GM12878 (cell line): ENCODE measurements at regions not wholly inside any gene's neighbourhood (a gene's known extent, or its start where the extent isn't known, plus 50 kb on each side); places are given as distances from the start of the nearest gene placed in this dataset.

Experiments
- ATAC-seq: fragments of 200-7000 bp; cut with Tn5 transposase; 3 replicates; pipeline ENCODE4 v1.9.1; 2020; ENCODE audit warnings: mild to moderate bottlenecking, moderate library complexity
- BruUV-seq: library from RNA; stranded (reverse); fragments of 400-500 nt; replicated peaks from 2 replicates; lab custom pipeline; 2021; lab: Mats Ljungman, UMichigan
- CTCF ChIA-PET: fragments of 300-600 bp; sonication (Branson Sonifier 250); formaldehyde crosslinking; extraction: SDS; loops from one replicate; lab custom pipeline; 2021; ENCODE audit warnings: inconsistent platforms; lab: Yijun Ruan, JAX
- POLR2A ChIA-PET: fragments of 350-600 bp; formaldehyde crosslinking; extraction: SDS; loops from one replicate; lab custom pipeline; 2021; ENCODE audit warnings: inconsistent platforms; lab: Charles Lee
- RAD21 ChIA-PET: fragments of 300-600 bp; sonication (Branson Sonifier 250); formaldehyde crosslinking; loops from one replicate; lab custom pipeline; 2023; ENCODE audit warnings: antibody characterized with exemption; ENCODE audit not compliant: unreplicated experiment; lab: Charles Lee
- SMC1A ChIA-PET: fragments of 300-600 bp; sonication (Branson Sonifier 250); formaldehyde crosslinking; loops from one replicate; lab custom pipeline; 2023; ENCODE audit not compliant: unreplicated experiment, uncharacterized antibody; lab: Charles Lee
- DNase-seq: peaks from one replicate; pipeline ENCODE4 v3.0.0-alpha.2; 2011; ENCODE audit warnings: low read depth, low spot score
- FAIRE-seq: peaks from 3 replicates; lab custom pipeline; 2011; peaks lifted over from hg19 to GRCh38; lab: Jason Lieb, UNC
- H2AFZ ChIP-seq: 2 replicates; pipeline ENCODE4 v1.6.0; 2011; ENCODE audit warnings: low read depth, low read length, control low read depth; ENCODE audit not compliant: control insufficient read depth
- H3K27ac ChIP-seq: 2 replicates; pipeline ENCODE4 v1.5.1; 2011; ENCODE audit warnings: control low read depth; ENCODE audit not compliant: control insufficient read depth, insufficient read depth
- H3K27me3 ChIP-seq, 2 experiments: replicated peaks in 1 of 2; 2 replicates each; pipeline versions ENCODE4 v1.6.0 to v1.6.1; 2011; ENCODE audit warnings: low read length in 1 of 2; ENCODE audit not compliant: control insufficient read depth in 2 of 2, insufficient read depth in 2 of 2
- H3K36me3 ChIP-seq, 2 experiments: 2 replicates each; pipeline ENCODE4 v1.5.1; 2011; ENCODE audit warnings: low read length in 1 of 2; ENCODE audit not compliant: control insufficient read depth in 2 of 2, insufficient read depth in 2 of 2
- H3K4me1 ChIP-seq: 2 replicates; pipeline ENCODE4 v1.6.1; 2011; ENCODE audit warnings: mild to moderate bottlenecking, low read length, moderate library complexity, mixed read lengths; ENCODE audit not compliant: control insufficient read depth, insufficient read depth
- H3K4me2 ChIP-seq: 2 replicates; pipeline ENCODE4 v1.6.0; 2011; ENCODE audit warnings: control low read depth; ENCODE audit not compliant: control insufficient read depth, insufficient read depth
- H3K4me3 ChIP-seq: fragments of 200-600 bp; sonication (generic); 2 replicates; pipeline ENCODE4 v1.5.1; 2016
- H3K79me2 ChIP-seq: 2 replicates; pipeline ENCODE4 v1.6.0; 2011; ENCODE audit warnings: low read length; ENCODE audit not compliant: control insufficient read depth, insufficient read depth
- H3K9ac ChIP-seq: 2 replicates; pipeline ENCODE4 v1.8.0; 2011; ENCODE audit warnings: low read length, control low read depth, mixed read lengths; ENCODE audit not compliant: control insufficient read depth, insufficient read depth
- H3K9me3 ChIP-seq: replicated peaks from 3 replicates; pipeline ENCODE4 v1.5.1; 2011; ENCODE audit warnings: mild to moderate bottlenecking, low read length; ENCODE audit not compliant: control insufficient read depth, insufficient read depth
- H4K20me1 ChIP-seq: 2 replicates; pipeline ENCODE4 v1.6.0; 2011; ENCODE audit not compliant: control insufficient read depth, insufficient read depth
- EGR1 ChIP-seq, 2 experiments: IDR thresholded peaks; 1 replicate in 1 of 2; 2 replicates in 1 of 2; pipeline ENCODE4 v1.6.1; 2011 to 2012; ENCODE audit warnings: low read depth in 2 of 2, low read length in 2 of 2, borderline replicate concordance in 1 of 2, mild to moderate bottlenecking in 1 of 2, moderate library complexity in 1 of 2
- ESRRA ChIP-seq: IDR thresholded peaks from 2 replicates; pipeline ENCODE4 v1.6.1; 2012; ENCODE audit warnings: mild to moderate bottlenecking, low read length, improper control_type of control experiment
- IKZF1 ChIP-seq: fragments of 450-650 bp; conservative IDR thresholded peaks from 2 replicates; pipeline ENCODE4 v1.6.1; 2017; ENCODE audit warnings: antibody characterized with exemption, mild to moderate bottlenecking
- NR2F1 ChIP-seq: fragments of 450-650 bp; conservative IDR thresholded peaks from 2 replicates; pipeline ENCODE4 v1.6.1; 2017; ENCODE audit warnings: mild to moderate bottlenecking
- SMAD5 ChIP-seq: IDR thresholded peaks from 2 replicates; pipeline ENCODE4 v1.6.1; 2016; ENCODE audit warnings: antibody characterized with exemption, low read depth
- ZBTB11 ChIP-seq: fragments of 450-650 bp; formaldehyde crosslinking; IDR thresholded peaks from 2 replicates; pipeline ENCODE4 v1.5.0; 2022; ENCODE audit warnings: mild to moderate bottlenecking, missing genetic modification characterization
- ZBTB40 ChIP-seq: fragments of 450-650 bp; IDR thresholded peaks from 2 replicates; pipeline ENCODE4 v1.6.1; 2016; ENCODE audit warnings: mild to moderate bottlenecking, moderate library complexity, borderline replicate concordance
- ZNF217 ChIP-seq: fragments of 450-650 bp; IDR thresholded peaks from 2 replicates; pipeline ENCODE4 v1.6.1; 2017; ENCODE audit warnings: antibody characterized with exemption, mild to moderate bottlenecking
- WGBS: methylation state at CpG from one replicate; pipeline ENCODE4 v1.1.6; 2016; ENCODE audit warnings: low lambda C conversion rate; ENCODE audit not compliant: insufficient replicate concordance, insufficient coverage; ENCODE audit errors: missing lambda C conversion rate; 5-methylcytosine and 5-hydroxymethylcytosine counted together
- in situ Hi-C: fragments of 300-500 bp; cut with MboI; formaldehyde crosslinking; loops from 9 replicates; pipeline ENCODE4 v1.14.3; 2018; ENCODE audit warnings: mixed read lengths
- intact Hi-C: fragments of 100-400 bp; cut with micrococcal nuclease; formaldehyde crosslinking; loops from one replicate; pipeline ENCODE4 v1.14.2; 2022; ENCODE audit not compliant: unreplicated experiment

- FAIRE-seq: no peak
- BruUV-seq: no TSS peak
- H3K9ac ChIP-seq: no peak overlapping the region
Observed at GRCh38 chr15:38086611-38087010, 152.2 kb downstream of the TMCO5A start.

More at GRCh38 chr15:38086611-38087010, 152.2 kb downstream of the TMCO5A start:
- Histone ChIP-seq H3K79me2 (no peaks in the 10 kb centered on the region), H2AFZ (no peak overlapping the region), H3K4me3 (no peak overlapping the region), H3K4me2 (no peak overlapping the region), H3K4me1 (peaks cover 29% of the 10 kb centered on the region), H3K27ac (no peak overlapping the region), H3K36me3 (no peaks in the 10 kb centered on the region), H3K27me3 (no peaks in the 10 kb centered on the region), H3K9me3 (no peaks in the 10 kb centered on the region), H4K20me1 (no peaks in the 10 kb centered on the region)
- ATAC-seq (no peak), DNase-seq (no peak)
- TF ChIP-seq ZBTB11 (CRISPR knock-in tag): no peak
- TF ChIP-seq EGR1 (IDR thresholded peaks at IDR 0.05; ENCODE audit: borderline replicate concordance in 1 of 2, low read depth in 2 of 2, low read length in 2 of 2): no peak
- no peak for TF ChIP-seq IKZF1
- TF ChIP-seq ZNF217: no peak
- TF ChIP-seq ZBTB40: no peak
- no peak for TF ChIP-seq NR2F1
- TF ChIP-seq SMAD5: no peak
- no peak for TF ChIP-seq ESRRA
- ChIA-PET SMC1A (interaction anchor here (1.5 to 4.6 kb wide), 9 partner anchors 11 to 81 kb away, joined by 5 to 60 read pairs (median 15); no protein-coding TSS in a partner anchor), CTCF (interaction anchor here (1.4 to 4.6 kb wide), 4 partner anchors 11 to 40 kb away, joined by 4 to 21 read pairs (median 12); no protein-coding TSS in a partner anchor), RAD21 (interaction anchor here (1.5 to 3.1 kb wide), 4 partner anchors 18 to 84 kb away, joined by 4 to 39 read pairs (median 16); no protein-coding TSS in a partner anchor), POLR2A (interaction anchor here (0.6 to 2.3 kb wide), 7 partner anchors 14 to 166 kb away, joined by 3 to 8 read pairs (median 3); partner anchors contain the start of gene SPRED1)
- intact Hi-C loops (no loop called here), in situ Hi-C loops (no loop called here)
- WGBS: 63% methylated on average over 2 of the region's 2 CpGs
